SK-N-SH (cell line): ENCODE measurements at regions not wholly inside any gene's neighbourhood (a gene's known extent, or its start where the extent isn't known, plus 50 kb on each side); places are given as distances from the start of the nearest gene placed in this dataset.

ENCODE experiments used
- CTCF ChIA-PET: fragments of 300-600, 350-600 bp; formaldehyde crosslinking; extraction: SDS; loops from one replicate; lab custom pipeline; 2021; lab: Yijun Ruan, JAX
- POLR2A ChIA-PET: fragments of 350-600 bp; sonication (Branson Sonifier 250); formaldehyde crosslinking; extraction: SDS; loops from one replicate; lab custom pipeline; 2020; ENCODE audit warnings: antibody characterized with exemption, inconsistent platforms; lab: Yijun Ruan, JAX
- DNase-seq: peaks from one replicate; pipeline ENCODE4 v3.0.0; 2012
- H2AFZ ChIP-seq: fragments of 200-600 bp; sonication (generic); 2 replicates; pipeline ENCODE4 v1.8.1; 2016; ENCODE audit warnings: antibody characterized with exemption, mild to moderate bottlenecking, low read depth
- H3F3A ChIP-seq: fragments of 200-600 bp; sonication (generic); replicated peaks from 2 replicates; pipeline ENCODE3; 2016; ENCODE audit warnings: antibody characterized with exemption, mild to moderate bottlenecking; ENCODE audit not compliant: insufficient read depth
- H3K27ac ChIP-seq, 2 experiments: fragments of 200-500 bp in 1 of 2; fragments of 200-600 bp in 1 of 2; sonication (Bioruptor generic) in 1 of 2; sonication (generic), shearing (Covaris generic) in 1 of 2; 2 replicates each; pipeline versions ENCODE4 v1.5.1 to v1.6.1; 2014 to 2016; ENCODE audit warnings: low read depth in 2 of 2, inconsistent platforms in 1 of 2, low read length in 1 of 2, mild to moderate bottlenecking in 1 of 2, mixed read lengths in 1 of 2
- H3K27me3 ChIP-seq: fragments of 200-600 bp; sonication (generic), shearing (Covaris generic); 2 replicates; pipeline ENCODE4 v1.6.1; 2016; ENCODE audit warnings: mixed run types; ENCODE audit not compliant: insufficient read depth
- H3K36me3 ChIP-seq, 2 experiments: fragments of 200-500 bp in 1 of 2; fragments of 200-600 bp in 1 of 2; sonication (Bioruptor generic) in 1 of 2; sonication (generic) in 1 of 2; replicated peaks in 1 of 2; 2 replicates each; pipeline versions ENCODE3 to v1.5.1; 2014 to 2016; ENCODE audit warnings: low read length in 1 of 2, mild to moderate bottlenecking in 1 of 2; ENCODE audit not compliant: insufficient read depth in 2 of 2, control insufficient read depth in 1 of 2
- H3K4me1 ChIP-seq, 2 experiments: fragments of 200-500 bp in 1 of 2; fragments of 200-600 bp in 1 of 2; sonication (Bioruptor generic) in 1 of 2; sonication (generic), shearing (Covaris generic) in 1 of 2; 2 replicates each; pipeline versions ENCODE4 v1.5.1 to v1.6.1; 2014 to 2016; ENCODE audit warnings: low read depth in 1 of 2, low read length in 1 of 2, mixed run types in 1 of 2; ENCODE audit not compliant: insufficient read depth in 2 of 2, control insufficient read depth in 1 of 2
- H3K4me2 ChIP-seq: fragments of 200-600 bp; sonication (generic), shearing (Covaris generic); 2 replicates; pipeline ENCODE4 v1.6.1; 2017; ENCODE audit warnings: mixed run types
- H3K4me3 ChIP-seq, 2 experiments: fragments of 200-500 bp in 1 of 2; fragments of 200-600 bp in 1 of 2; sonication (Bioruptor generic) in 1 of 2; sonication (generic), shearing (Covaris generic) in 1 of 2; 2 replicates each; pipeline versions ENCODE4 v1.5.1 to v1.8.1; 2014 to 2016; ENCODE audit warnings: low read depth in 2 of 2, inconsistent platforms in 1 of 2, low read length in 1 of 2, mild to moderate bottlenecking in 1 of 2, mixed read lengths in 1 of 2, moderate library complexity in 1 of 2
- H3K79me2 ChIP-seq: fragments of 200-600 bp; sonication (generic); 2 replicates; pipeline ENCODE4 v1.8.1; 2017; ENCODE audit warnings: mild to moderate bottlenecking; ENCODE audit not compliant: insufficient read depth
- H3K9ac ChIP-seq: fragments of 200-600 bp; sonication (generic); 2 replicates; pipeline ENCODE4 v1.6.1; 2017; ENCODE audit warnings: mixed run types
- H3K9me2 ChIP-seq: fragments of 200-600 bp; sonication (generic); 2 replicates; pipeline ENCODE4 v1.6.1; 2017; ENCODE audit warnings: mixed run types
- H3K9me3 ChIP-seq: fragments of 200-600 bp; sonication (generic); 2 replicates; pipeline ENCODE4 v1.6.1; 2017; ENCODE audit warnings: mixed run types, mild to moderate bottlenecking, moderate library complexity
- H4K20me1 ChIP-seq: fragments of 200-600 bp; sonication (generic); 2 replicates; pipeline ENCODE4 v1.6.1; 2017; ENCODE audit warnings: mild to moderate bottlenecking, mixed run types; ENCODE audit not compliant: insufficient read depth
- EZH2phosphoT487 ChIP-seq: fragments of 200-600 bp; sonication (generic); IDR thresholded peaks from 2 replicates; pipeline ENCODE4 v1.6.1; 2017; ENCODE audit warnings: low read depth, mixed run types, mild to moderate bottlenecking, antibody characterized with exemption, moderate library complexity, borderline replicate concordance
- GABPA ChIP-seq: IDR thresholded peaks from 2 replicates; pipeline ENCODE4 v1.4.0; 2012; ENCODE audit warnings: low read depth, mild to moderate bottlenecking
- MAX ChIP-seq: IDR thresholded peaks from 2 replicates; pipeline ENCODE4 v1.4.0; 2012; ENCODE audit warnings: low read depth
- RAD21 ChIP-seq: IDR thresholded peaks from 2 replicates; pipeline ENCODE4 v1.6.1; 2012; ENCODE audit warnings: mild to moderate bottlenecking, low read length
- RCOR1 ChIP-seq: fragments of 150-350 bp; IDR thresholded peaks from 2 replicates; pipeline ENCODE4 v1.6.1; 2017; ENCODE audit warnings: antibody characterized with exemption, low read length
- RFX5 ChIP-seq: IDR thresholded peaks from 2 replicates; pipeline ENCODE4 v1.6.1; 2012; ENCODE audit warnings: mild to moderate bottlenecking, improper control_type of control experiment, low read length
- RXRA ChIP-seq: IDR thresholded peaks from 2 replicates; pipeline ENCODE4 v1.4.0; 2012; ENCODE audit warnings: low read depth, mild to moderate bottlenecking, borderline replicate concordance
- SMC3 ChIP-seq: IDR thresholded peaks from 2 replicates; pipeline ENCODE4 v1.6.1; 2012; ENCODE audit warnings: low read depth, low read length, improper control_type of control experiment
- TCF12 ChIP-seq: IDR thresholded peaks from 2 replicates; pipeline ENCODE4 v1.4.0; 2012
- TF ChIP-seq, protein P1 (sequence below): fragments of 200-600 bp; sonication (generic); IDR thresholded peaks from 2 replicates; pipeline ENCODE4 v1.6.1; 2017; ENCODE audit warnings: antibody characterized with exemption, mild to moderate bottlenecking, moderate library complexity
- TF ChIP-seq, protein P2 (sequence below): fragments of 150-350 bp; IDR thresholded peaks from 2 replicates; pipeline ENCODE4 v1.6.1; 2016; ENCODE audit warnings: mild to moderate bottlenecking, low read depth, low read length

DNA sequence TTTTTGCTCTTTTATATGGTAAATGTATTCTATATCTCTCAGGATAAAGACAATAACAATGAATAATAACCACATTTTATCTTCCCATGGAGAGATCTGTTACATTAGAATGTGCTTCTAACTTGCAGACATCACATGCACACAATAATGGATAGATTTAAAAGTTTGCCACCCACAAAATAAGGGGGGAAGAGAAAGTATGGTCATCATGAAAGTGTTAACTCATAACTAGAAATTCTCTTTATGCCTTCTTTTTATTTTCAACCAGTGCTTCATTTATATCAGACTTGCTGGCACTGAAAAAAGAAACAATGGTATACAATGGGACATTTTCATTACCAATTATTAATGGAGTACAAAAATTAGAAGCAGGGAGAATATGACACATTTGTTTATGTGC, 470.0 kb downstream of the FAT4 start:
- Histone ChIP-seq H3K9me2 (no peaks in the 10 kb centered on the region), H3K9ac (no peak overlapping the region), H3F3A (no peaks in the 10 kb centered on the region), H3K36me3 (no peaks in the 10 kb centered on the region), H4K20me1 (no peaks in the 10 kb centered on the region), H3K79me2 (no peaks in the 10 kb centered on the region), H3K27ac (no peak overlapping the region), H3K4me1 (peaks cover 0 to 3% of the 10 kb centered on the region in 2 experiments; a peak in 1 of 4 replicates), H3K27me3 (no peaks in the 10 kb centered on the region), H3K4me3 (no peak overlapping the region), H3K9me3 (no peaks in the 10 kb centered on the region), H2AFZ (no peak overlapping the region), H3K4me2 (no peak overlapping the region)
- no peak for DNase-seq
- TF ChIP-seq GABPA = no peak
- TF ChIP-seq RFX5 = no peak
- TF ChIP-seq RAD21 = no peak
- TF ChIP-seq TCF12 = no peak
- ChIA-PET CTCF (no interaction called here), POLR2A (no interaction called here)

DNA sequence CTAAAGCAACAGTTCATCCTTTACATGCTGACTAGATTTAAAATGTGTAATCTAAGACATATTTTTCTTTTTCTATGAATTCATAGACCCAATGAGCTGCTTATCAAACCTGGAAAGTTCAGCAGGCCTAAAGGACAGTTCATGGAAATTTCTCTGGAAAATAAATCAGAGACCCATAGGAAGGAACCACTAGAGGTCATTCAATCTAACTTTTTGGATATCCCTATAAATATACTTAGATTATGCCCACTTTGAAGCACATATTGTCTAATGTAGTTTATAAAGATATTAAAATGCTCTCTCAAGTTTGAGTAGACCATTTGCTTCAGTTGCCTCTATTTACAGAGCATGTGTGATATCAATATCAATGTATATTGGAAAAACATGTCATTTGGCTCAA, 473.0 kb downstream of the FAT4 start:
- CTCF ChIA-PET = no interaction called here
- Histone ChIP-seq H3K4me3 (no peak overlapping the region), H3K9me2 (no peaks in the 10 kb centered on the region), H3K9me3 (no peaks in the 10 kb centered on the region), H3K4me2 (no peak overlapping the region), H3F3A (no peaks in the 10 kb centered on the region), H3K4me1 (peaks cover 0 to 3% of the 10 kb centered on the region in 2 experiments; a peak in 1 of 4 replicates), H3K9ac (no peak overlapping the region), H3K36me3 (no peaks in the 10 kb centered on the region), H4K20me1 (no peaks in the 10 kb centered on the region), H3K27ac (no peak overlapping the region), H3K79me2 (no peaks in the 10 kb centered on the region), H3K27me3 (no peaks in the 10 kb centered on the region), H2AFZ (no peak overlapping the region)
- TF ChIP-seq RXRA = no peak
- peak; percentile 52 for TF ChIP-seq RAD21
- 0 out of 2 replicates have a peak, but pooled peaks have one; percentile 20 for TF ChIP-seq SMC3
- no peak for TF ChIP-seq RCOR1
- TF ChIP-seq, protein P1, sequence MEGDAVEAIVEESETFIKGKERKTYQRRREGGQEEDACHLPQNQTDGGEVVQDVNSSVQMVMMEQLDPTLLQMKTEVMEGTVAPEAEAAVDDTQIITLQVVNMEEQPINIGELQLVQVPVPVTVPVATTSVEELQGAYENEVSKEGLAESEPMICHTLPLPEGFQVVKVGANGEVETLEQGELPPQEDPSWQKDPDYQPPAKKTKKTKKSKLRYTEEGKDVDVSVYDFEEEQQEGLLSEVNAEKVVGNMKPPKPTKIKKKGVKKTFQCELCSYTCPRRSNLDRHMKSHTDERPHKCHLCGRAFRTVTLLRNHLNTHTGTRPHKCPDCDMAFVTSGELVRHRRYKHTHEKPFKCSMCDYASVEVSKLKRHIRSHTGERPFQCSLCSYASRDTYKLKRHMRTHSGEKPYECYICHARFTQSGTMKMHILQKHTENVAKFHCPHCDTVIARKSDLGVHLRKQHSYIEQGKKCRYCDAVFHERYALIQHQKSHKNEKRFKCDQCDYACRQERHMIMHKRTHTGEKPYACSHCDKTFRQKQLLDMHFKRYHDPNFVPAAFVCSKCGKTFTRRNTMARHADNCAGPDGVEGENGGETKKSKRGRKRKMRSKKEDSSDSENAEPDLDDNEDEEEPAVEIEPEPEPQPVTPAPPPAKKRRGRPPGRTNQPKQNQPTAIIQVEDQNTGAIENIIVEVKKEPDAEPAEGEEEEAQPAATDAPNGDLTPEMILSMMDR = peak; percentile 48
- no peak for TF ChIP-seq EZH2phosphoT487
- no peak for TF ChIP-seq RFX5
- TF ChIP-seq, protein P2, sequence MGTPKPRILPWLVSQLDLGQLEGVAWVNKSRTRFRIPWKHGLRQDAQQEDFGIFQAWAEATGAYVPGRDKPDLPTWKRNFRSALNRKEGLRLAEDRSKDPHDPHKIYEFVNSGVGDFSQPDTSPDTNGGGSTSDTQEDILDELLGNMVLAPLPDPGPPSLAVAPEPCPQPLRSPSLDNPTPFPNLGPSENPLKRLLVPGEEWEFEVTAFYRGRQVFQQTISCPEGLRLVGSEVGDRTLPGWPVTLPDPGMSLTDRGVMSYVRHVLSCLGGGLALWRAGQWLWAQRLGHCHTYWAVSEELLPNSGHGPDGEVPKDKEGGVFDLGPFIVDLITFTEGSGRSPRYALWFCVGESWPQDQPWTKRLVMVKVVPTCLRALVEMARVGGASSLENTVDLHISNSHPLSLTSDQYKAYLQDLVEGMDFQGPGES = no peak
- no peak for TF ChIP-seq MAX
- POLR2A ChIA-PET = no interaction called here
- DNase-seq = no peak
